ENCODE measurements at regions not wholly inside any gene's neighbourhood (a gene's known extent, or its start where the extent isn't known, plus 50 kb on each side); places are given as distances from the start of the nearest gene placed in this dataset.

DNA sequence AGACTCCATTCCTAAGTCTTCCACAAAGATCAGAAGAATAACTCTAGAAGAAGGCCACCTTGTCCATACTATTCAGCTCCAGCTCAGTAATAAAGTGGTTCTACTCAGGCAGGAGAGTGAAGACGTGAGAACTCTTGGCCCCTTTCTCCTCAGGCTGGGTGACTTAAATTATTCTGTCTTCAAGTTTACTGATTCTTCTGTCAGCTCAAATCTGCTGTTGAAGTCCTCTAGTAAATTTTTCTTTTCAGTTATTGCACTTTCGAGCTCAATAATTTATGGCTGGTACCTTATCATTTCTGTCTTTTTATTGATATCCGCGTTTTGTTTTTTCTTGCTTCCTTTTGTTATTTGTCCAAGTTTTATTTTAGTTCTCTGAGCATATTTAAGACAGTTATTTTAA is 922.3 kb upstream of the PCDH9 start:
- H3K9me3 ChIP-seq (ENCODE audit: control insufficient read depth in 2 of 2, insufficient read depth in 1 of 2, low read depth in 1 of 2, low read length in 1 of 2): no peaks in the 10 kb centered on the region
- no peaks in the 10 kb centered on the region for H3K27me3 ChIP-seq (ENCODE audit: control insufficient read depth in 3 of 3, insufficient read depth in 3 of 3, low read length in 3 of 3)
- DNase-seq (no peak), FAIRE-seq (no peak)
- H3K4me1 ChIP-seq (ENCODE audit: control insufficient read depth in 3 of 3, insufficient read depth in 2 of 3, low read depth in 1 of 3, low read length in 2 of 3): no peaks in the 10 kb centered on the region
- no peaks in the 10 kb centered on the region for H3K36me3 ChIP-seq (ENCODE audit: control insufficient read depth in 3 of 3, insufficient read depth in 2 of 3, low read depth in 1 of 3, low read length in 3 of 3)
- 85 to 90% (median 86%) methylated on average over 4 of the region's 4 CpGs for WGBS, 3 donors
- no peak overlapping the region for H3K4me3 ChIP-seq (ENCODE audit: low read depth in 1 of 3, low read length in 3 of 3)
- H3K27ac ChIP-seq (ENCODE audit: low read depth in 1 of 3, low read length in 2 of 3): no peak overlapping the region

DNA sequence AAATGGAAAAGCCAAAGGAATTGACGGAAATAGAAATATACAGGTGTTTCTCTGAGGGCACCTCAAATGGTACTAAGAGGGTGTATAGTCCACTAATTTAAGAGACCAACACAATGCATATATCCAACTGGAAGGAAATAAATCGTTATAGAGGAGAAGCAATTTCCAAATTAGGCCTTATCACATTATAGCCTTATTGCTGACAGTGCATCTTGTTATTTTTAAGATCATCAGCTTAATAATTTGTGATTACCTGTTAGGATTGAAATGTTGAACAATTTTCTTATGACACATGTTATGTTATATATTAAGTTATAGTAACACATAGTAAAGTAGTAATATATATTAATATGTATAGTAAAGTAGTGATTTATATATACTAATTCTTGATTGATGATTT is 915.7 kb upstream of the PCDH9 start:
- 61 to 79% (median 67%) methylated on average over 2 of the region's 2 CpGs for WGBS, 3 donors
- no peak for DNase-seq

DNA sequence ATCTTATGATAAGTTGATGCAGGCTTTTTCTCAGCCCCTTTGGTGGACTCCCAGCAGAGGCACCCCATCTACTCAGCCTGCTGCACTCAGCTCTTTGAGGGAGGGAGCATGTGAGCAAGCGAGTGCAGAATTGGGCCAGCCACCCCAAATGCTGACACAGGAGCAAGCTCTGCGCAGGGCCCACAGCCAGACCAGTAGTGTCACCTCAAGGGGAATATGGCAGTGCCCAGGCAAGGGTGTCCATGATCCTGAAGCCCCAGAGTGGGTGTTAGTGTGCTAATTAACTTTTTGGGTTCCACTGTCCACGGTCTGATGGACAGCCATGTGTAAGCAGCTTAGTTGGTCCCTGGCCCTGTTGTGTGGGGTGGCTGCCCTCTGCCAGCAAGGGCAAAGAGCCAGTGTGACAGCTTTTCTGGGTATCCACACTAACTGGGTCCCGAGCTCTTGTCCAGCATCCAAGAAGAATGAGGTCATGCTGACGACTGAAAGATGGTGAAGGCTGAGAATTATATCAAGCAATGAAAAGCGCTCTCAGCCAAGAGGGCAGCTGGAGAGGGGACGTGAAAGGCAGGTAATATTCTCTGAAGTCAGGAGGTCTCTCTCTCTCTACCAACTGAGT is 898.3 kb upstream of the PCDH9 start:
- Histone ChIP-seq H3K27ac (ENCODE audit: low read depth in 1 of 3, low read length in 2 of 3) (no peak overlapping the region), H3K9me3 (ENCODE audit: control insufficient read depth in 2 of 2, insufficient read depth in 1 of 2, low read depth in 1 of 2, low read length in 1 of 2) (no peaks in the 10 kb centered on the region), H3K4me3 (ENCODE audit: low read depth in 1 of 3, low read length in 3 of 3) (no peak overlapping the region), H3K27me3 (ENCODE audit: control insufficient read depth in 3 of 3, insufficient read depth in 3 of 3, low read length in 3 of 3) (no peaks in the 10 kb centered on the region), H3K36me3 (ENCODE audit: control insufficient read depth in 3 of 3, insufficient read depth in 2 of 3, low read depth in 1 of 3, low read length in 3 of 3) (no peaks in the 10 kb centered on the region), H3K4me1 (ENCODE audit: control insufficient read depth in 3 of 3, insufficient read depth in 2 of 3, low read depth in 1 of 3, low read length in 2 of 3) (no peaks in the 10 kb centered on the region)
- 78 to 87% (median 84%) methylated on average over 7 of the region's 7 CpGs for WGBS, 3 donors
- FAIRE-seq (no peak), DNase-seq (no peak)

More for the DNA sequence above, 915.7 kb upstream of the PCDH9 start:
- H3K4me1 ChIP-seq (ENCODE audit: control insufficient read depth in 3 of 3, insufficient read depth in 2 of 3, low read depth in 1 of 3, low read length in 2 of 3): no peaks in the 10 kb centered on the region
- no peak for FAIRE-seq
- H3K9me3 ChIP-seq (ENCODE audit: control insufficient read depth in 2 of 2, insufficient read depth in 1 of 2, low read depth in 1 of 2, low read length in 1 of 2): no peaks in the 10 kb centered on the region
- no peaks in the 10 kb centered on the region for H3K27me3 ChIP-seq (ENCODE audit: control insufficient read depth in 3 of 3, insufficient read depth in 3 of 3, low read length in 3 of 3)
- no peak overlapping the region for H3K27ac ChIP-seq (ENCODE audit: low read depth in 1 of 3, low read length in 2 of 3)
- H3K4me3 ChIP-seq (ENCODE audit: low read depth in 1 of 3, low read length in 3 of 3): no peak overlapping the region
- no peaks in the 10 kb centered on the region for H3K36me3 ChIP-seq (ENCODE audit: control insufficient read depth in 3 of 3, insufficient read depth in 2 of 3, low read depth in 1 of 3, low read length in 3 of 3)

DNA sequence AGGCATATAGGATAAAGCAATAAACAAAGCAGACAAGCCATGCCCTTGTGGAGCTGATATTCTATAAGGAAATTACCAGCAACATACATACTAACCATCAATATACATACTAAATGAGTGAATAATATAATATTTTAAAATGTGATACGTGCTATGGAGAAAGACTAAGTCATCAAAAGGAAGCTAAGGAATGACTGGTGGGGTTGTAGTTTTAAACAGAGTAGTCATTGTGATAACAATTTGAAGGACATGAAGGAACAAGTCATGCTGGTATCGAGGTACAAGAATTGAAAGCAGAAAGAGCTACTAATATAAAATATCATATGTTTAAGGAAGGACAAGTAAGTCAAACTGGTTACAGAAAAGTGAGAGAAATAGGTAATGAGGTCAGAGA is 894.9 kb upstream of the PCDH9 start:
- no peak overlapping the region for H3K4me3 ChIP-seq (ENCODE audit: low read depth in 1 of 3, low read length in 3 of 3)
- H3K27me3 ChIP-seq (ENCODE audit: control insufficient read depth in 3 of 3, insufficient read depth in 3 of 3, low read length in 3 of 3): no peaks in the 10 kb centered on the region
- 52 to 63% (median 58%) methylated on average over 2 of the region's 2 CpGs for WGBS, 3 donors
- no peak for FAIRE-seq
- H3K27ac ChIP-seq (ENCODE audit: low read depth in 1 of 3, low read length in 2 of 3): no peak overlapping the region
- no peaks in the 10 kb centered on the region for H3K4me1 ChIP-seq (ENCODE audit: control insufficient read depth in 3 of 3, insufficient read depth in 2 of 3, low read depth in 1 of 3, low read length in 2 of 3)
- DNase-seq: no peak
- H3K36me3 ChIP-seq (ENCODE audit: control insufficient read depth in 3 of 3, insufficient read depth in 2 of 3, low read depth in 1 of 3, low read length in 3 of 3): no peaks in the 10 kb centered on the region
- no peaks in the 10 kb centered on the region for H3K9me3 ChIP-seq (ENCODE audit: control insufficient read depth in 2 of 2, insufficient read depth in 1 of 2, low read depth in 1 of 2, low read length in 1 of 2)

DNA sequence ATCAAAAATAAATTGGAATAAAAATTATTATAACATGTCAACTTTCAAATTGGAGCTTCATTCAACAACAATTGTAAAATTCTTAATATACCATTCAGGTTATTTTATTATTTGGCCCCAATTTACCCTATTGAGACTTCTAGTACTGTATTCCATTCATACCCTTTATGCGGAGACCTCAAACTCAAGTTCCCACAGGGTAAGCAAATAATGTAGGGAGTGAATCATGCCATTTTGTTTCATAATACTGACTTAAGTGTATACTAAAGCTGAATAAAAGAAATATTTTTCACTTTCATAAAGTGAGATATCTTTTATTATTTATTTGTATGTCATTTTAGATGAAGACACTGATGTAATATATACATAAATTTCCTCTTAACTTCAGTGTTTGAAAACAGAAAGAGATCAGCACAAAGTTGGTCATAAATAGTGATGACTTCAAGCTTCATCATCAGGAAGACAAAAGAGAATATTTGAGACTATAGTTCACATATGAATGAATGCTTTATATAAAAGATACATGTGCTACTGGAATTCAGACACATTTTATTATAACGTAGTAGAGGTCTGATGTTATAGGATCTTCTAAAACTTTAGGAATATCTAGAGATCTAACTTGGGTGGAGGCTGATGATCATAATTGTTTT is 894.4 kb upstream of the PCDH9 start:
- H3K9me3 ChIP-seq (ENCODE audit: control insufficient read depth in 2 of 2, insufficient read depth in 1 of 2, low read depth in 1 of 2, low read length in 1 of 2): no peaks in the 10 kb centered on the region
- no peak overlapping the region for H3K27ac ChIP-seq (ENCODE audit: low read depth in 1 of 3, low read length in 2 of 3)
- H3K4me1 ChIP-seq (ENCODE audit: control insufficient read depth in 3 of 3, insufficient read depth in 2 of 3, low read depth in 1 of 3, low read length in 2 of 3): no peaks in the 10 kb centered on the region
- DNase-seq (no peak), FAIRE-seq (no peak)
- 82 to 93% (median 85%) methylated on average over 2 of the region's 2 CpGs for WGBS, 3 donors
- H3K4me3 ChIP-seq (ENCODE audit: low read depth in 1 of 3, low read length in 3 of 3): no peak overlapping the region
- no peaks in the 10 kb centered on the region for H3K36me3 ChIP-seq (ENCODE audit: control insufficient read depth in 3 of 3, insufficient read depth in 2 of 3, low read depth in 1 of 3, low read length in 3 of 3)
- no peaks in the 10 kb centered on the region for H3K27me3 ChIP-seq (ENCODE audit: control insufficient read depth in 3 of 3, insufficient read depth in 3 of 3, low read length in 3 of 3)

DNA sequence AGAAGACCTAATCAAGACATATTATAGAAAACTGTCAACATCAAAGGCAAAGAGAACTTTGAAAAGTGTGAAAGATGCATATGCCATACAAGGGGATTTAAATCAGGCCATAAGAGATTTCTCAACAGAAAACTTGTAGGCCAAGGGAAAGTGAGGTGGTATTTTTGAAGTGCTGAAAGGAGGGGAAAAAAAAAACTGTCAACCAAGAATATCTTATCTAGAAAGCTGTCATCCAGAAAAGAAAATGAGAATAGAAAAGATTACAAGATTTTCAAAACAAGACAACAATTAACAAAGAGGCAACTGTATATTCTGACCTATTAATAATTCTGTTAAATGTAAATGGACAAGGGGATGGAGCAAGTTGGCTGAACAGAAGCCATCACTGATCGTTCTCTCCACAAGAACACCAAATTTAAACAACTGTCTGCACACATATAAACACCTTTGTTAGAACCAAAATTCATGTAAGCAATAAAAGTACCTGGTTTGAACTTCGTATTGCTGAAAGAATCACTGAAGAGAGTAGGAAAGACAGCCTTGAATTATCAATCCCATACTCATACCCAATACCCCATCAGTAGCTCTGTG is 880.1 kb upstream of the PCDH9 start:
- Histone ChIP-seq H3K27ac (ENCODE audit: low read depth in 1 of 3, low read length in 2 of 3) (no peak overlapping the region), H3K27me3 (ENCODE audit: control insufficient read depth in 3 of 3, insufficient read depth in 3 of 3, low read length in 3 of 3) (no peaks in the 10 kb centered on the region), H3K4me3 (ENCODE audit: low read depth in 1 of 3, low read length in 3 of 3) (no peak overlapping the region), H3K9me3 (ENCODE audit: control insufficient read depth in 2 of 2, insufficient read depth in 1 of 2, low read depth in 1 of 2, low read length in 1 of 2) (peaks cover 2 to 38% of the 10 kb centered on the region in 2 donors), H3K36me3 (ENCODE audit: control insufficient read depth in 3 of 3, insufficient read depth in 2 of 3, low read depth in 1 of 3, low read length in 3 of 3) (no peaks in the 10 kb centered on the region), H3K4me1 (ENCODE audit: control insufficient read depth in 3 of 3, insufficient read depth in 2 of 3, low read depth in 1 of 3, low read length in 2 of 3) (no peaks in the 10 kb centered on the region)
- FAIRE-seq: no peak
- DNase-seq: no peak
- WGBS, 3 donors: 66 to 79% (median 74%) methylated on average over 2 of the region's 2 CpGs

DNA sequence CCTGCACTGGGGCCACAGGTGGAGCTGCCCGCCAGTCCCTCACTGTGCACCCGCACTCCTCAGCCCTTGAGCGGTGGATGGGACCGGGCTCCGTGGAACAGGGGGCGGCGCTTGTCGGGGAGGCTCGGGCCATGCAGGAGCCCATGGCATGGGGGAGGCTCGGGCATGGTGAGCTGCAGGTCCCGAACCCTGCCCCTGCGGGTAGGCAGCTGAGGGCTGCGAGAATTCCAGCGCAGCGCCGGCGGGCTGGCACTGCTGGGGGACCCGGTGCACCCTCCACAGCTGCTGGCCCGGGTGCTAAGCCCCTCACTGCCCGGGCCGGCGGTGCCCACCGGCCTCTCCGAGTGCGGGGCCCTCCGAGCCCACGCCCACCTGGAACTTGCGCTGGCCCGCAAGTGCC is 877.5 kb upstream of the PCDH9 start:
- Histone ChIP-seq H3K4me3 (ENCODE audit: low read depth in 1 of 3, low read length in 3 of 3) (no peak overlapping the region), H3K9me3 (ENCODE audit: control insufficient read depth in 2 of 2, insufficient read depth in 1 of 2, low read depth in 1 of 2, low read length in 1 of 2) (peaks cover 2 to 38% of the 10 kb centered on the region in 2 donors), H3K27ac (ENCODE audit: low read depth in 1 of 3, low read length in 2 of 3) (no peak overlapping the region), H3K27me3 (ENCODE audit: control insufficient read depth in 3 of 3, insufficient read depth in 3 of 3, low read length in 3 of 3) (no peaks in the 10 kb centered on the region), H3K36me3 (ENCODE audit: control insufficient read depth in 3 of 3, insufficient read depth in 2 of 3, low read depth in 1 of 3, low read length in 3 of 3) (no peaks in the 10 kb centered on the region), H3K4me1 (ENCODE audit: control insufficient read depth in 3 of 3, insufficient read depth in 2 of 3, low read depth in 1 of 3, low read length in 2 of 3) (no peaks in the 10 kb centered on the region)
- FAIRE-seq (no peak), DNase-seq (no peak)
- 96 to 98% (median 97%) methylated on average over 20 to 29 of the region's 29 CpGs for WGBS, 3 donors

DNA sequence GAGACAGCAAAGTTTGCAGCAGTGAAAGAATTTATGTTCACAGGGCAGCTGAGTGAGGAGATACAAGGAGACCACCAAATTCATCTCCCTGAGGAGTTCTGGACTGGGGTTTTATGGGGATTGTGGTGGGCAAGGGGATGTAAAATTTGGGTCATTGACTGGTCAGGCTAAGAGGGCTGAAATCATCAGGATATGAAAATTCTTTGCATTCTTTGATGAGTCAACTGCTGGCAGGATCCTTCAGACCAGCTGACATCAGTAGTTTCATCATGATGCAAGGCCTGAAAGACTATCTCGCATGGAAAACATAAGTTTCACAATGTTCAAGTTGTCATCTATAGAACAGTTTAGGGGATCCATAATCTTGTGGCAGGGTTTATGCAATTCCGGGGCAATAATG is 869.5 kb upstream of the PCDH9 start:
- FAIRE-seq: no peak
- WGBS, 3 donors: 84 to 85% (median 85%) methylated on average over 2 of the region's 2 CpGs

More for the DNA sequence above, 869.5 kb upstream of the PCDH9 start:
- Histone ChIP-seq H3K9me3 (ENCODE audit: control insufficient read depth in 2 of 2, insufficient read depth in 1 of 2, low read depth in 1 of 2, low read length in 1 of 2) (no peaks in the 10 kb centered on the region), H3K36me3 (ENCODE audit: control insufficient read depth in 3 of 3, insufficient read depth in 2 of 3, low read depth in 1 of 3, low read length in 3 of 3) (no peaks in the 10 kb centered on the region), H3K4me3 (ENCODE audit: low read depth in 1 of 3, low read length in 3 of 3) (no peak overlapping the region), H3K27ac (ENCODE audit: low read depth in 1 of 3, low read length in 2 of 3) (no peak overlapping the region), H3K27me3 (ENCODE audit: control insufficient read depth in 3 of 3, insufficient read depth in 3 of 3, low read length in 3 of 3) (no peaks in the 10 kb centered on the region), H3K4me1 (ENCODE audit: control insufficient read depth in 3 of 3, insufficient read depth in 2 of 3, low read depth in 1 of 3, low read length in 2 of 3) (no peaks in the 10 kb centered on the region)
- DNase-seq: no peak
